ENCODE measurements at regions not wholly inside any gene's neighbourhood (a gene's known extent, or its start where the extent isn't known, plus 50 kb on each side); places are given as distances from the start of the nearest gene placed in this dataset.

GRCh38 chr2:235324324-235324723 lies 169.5 kb upstream of the AGAP1 start:
- H3K23ac ChIP-seq (ENCODE audit: low read length), result no peak overlapping the region
- no peak overlapping the region for H2AK5ac ChIP-seq (ENCODE audit: low read length)
- H3K4me3 ChIP-seq (ENCODE audit: low read depth, low read length), result no peak overlapping the region
- H2AFZ ChIP-seq (ENCODE audit: insufficient read depth, low read length, poor library complexity), result no peak overlapping the region
- H3K4me2 ChIP-seq (ENCODE audit: low read length), result no peak overlapping the region
- H3K27ac ChIP-seq (ENCODE audit: low read depth, low read length), result no peak overlapping the region
- no peak for DNase-seq
- peak overlapping the region; percentile 15 for H2BK12ac ChIP-seq (ENCODE audit: low read length)
- peaks cover 10% of the 10 kb centered on the region for H3K79me1 ChIP-seq (ENCODE audit: low read length)
- no peak overlapping the region for H3K18ac ChIP-seq (ENCODE audit: low read length)
- peaks cover 12 to 15% of the 10 kb centered on the region in 2 experiments for H3K4me1 ChIP-seq (ENCODE audit: control insufficient read depth in 1 of 2, insufficient read depth in 2 of 2, low read length in 2 of 2)
- no peak overlapping the region for H4K8ac ChIP-seq (ENCODE audit: low read depth, low read length)
- H2BK5ac ChIP-seq (ENCODE audit: low read depth, low read length, poor library complexity), result no peak overlapping the region
- H4K12ac ChIP-seq (ENCODE audit: low read depth, low read length), result no peak overlapping the region
- peaks cover 2% of the 10 kb centered on the region for H3K9me3 ChIP-seq (ENCODE audit: insufficient read depth, low read depth, low read length)
- no peak overlapping the region for H4K91ac ChIP-seq (ENCODE audit: low read depth, low read length)
- no peak overlapping the region for H3K9ac ChIP-seq (ENCODE audit: low read length)
- H3K27me3 ChIP-seq (ENCODE audit: insufficient read depth, low read length), result no peaks in the 10 kb centered on the region
- no peaks in the 10 kb centered on the region for H3K79me2 ChIP-seq (ENCODE audit: control insufficient read depth, insufficient read depth, low read length, poor library complexity)
- no peak overlapping the region for H2BK120ac ChIP-seq (ENCODE audit: insufficient read depth, low read length, poor library complexity)
- no peak overlapping the region for H3K4ac ChIP-seq (ENCODE audit: low read depth, low read length)
- H3K36me3 ChIP-seq (ENCODE audit: control insufficient read depth in 1 of 2, insufficient read depth in 2 of 2, low read length in 2 of 2), result no peaks in the 10 kb centered on the region
- WGBS (ENCODE audit: extremely low coverage, insufficient coverage, insufficient read length), result no CpG with 5 or more reads among the region's 9 CpGs
- no peak overlapping the region for H3K14ac ChIP-seq (ENCODE audit: low read length)

- Histone ChIP-seq H4K8ac (ENCODE audit: low read depth, low read length) (no peak overlapping the region), H3K4ac (ENCODE audit: low read depth, low read length) (no peak overlapping the region), H3K79me1 (ENCODE audit: low read length) (peaks cover 10% of the 10 kb centered on the region), H3K36me3 (ENCODE audit: control insufficient read depth in 1 of 2, insufficient read depth in 2 of 2, low read length in 2 of 2) (no peaks in the 10 kb centered on the region), H2AFZ (ENCODE audit: insufficient read depth, low read length, poor library complexity) (no peak overlapping the region), H2AK5ac (ENCODE audit: low read length) (no peak overlapping the region), H3K4me2 (ENCODE audit: low read length) (no peak overlapping the region), H2BK12ac (ENCODE audit: low read length) (peak overlapping the region; percentile 3), H3K14ac (ENCODE audit: low read length) (peak overlapping the region; percentile 2), H3K27me3 (ENCODE audit: insufficient read depth, low read length) (no peaks in the 10 kb centered on the region), H4K12ac (ENCODE audit: low read depth, low read length) (no peak overlapping the region), H3K23ac (ENCODE audit: low read length) (no peak overlapping the region), H4K91ac (ENCODE audit: low read depth, low read length) (peak overlapping the region; percentile 41), H3K27ac (ENCODE audit: low read depth, low read length) (no peak overlapping the region), H3K4me1 (ENCODE audit: control insufficient read depth in 1 of 2, insufficient read depth in 2 of 2, low read length in 2 of 2) (peaks cover 12 to 15% of the 10 kb centered on the region in 2 experiments), H3K9me3 (ENCODE audit: insufficient read depth, low read depth, low read length) (peaks cover 2% of the 10 kb centered on the region), H3K4me3 (ENCODE audit: low read depth, low read length) (peak overlapping the region; percentile 29), H2BK120ac (ENCODE audit: insufficient read depth, low read length, poor library complexity) (peak overlapping the region; percentile 18), H2BK5ac (ENCODE audit: low read depth, low read length, poor library complexity) (peak overlapping the region; percentile 0), H3K18ac (ENCODE audit: low read length) (no peak overlapping the region), H3K79me2 (ENCODE audit: control insufficient read depth, insufficient read depth, low read length, poor library complexity) (no peaks in the 10 kb centered on the region), H3K9ac (ENCODE audit: low read length) (no peak overlapping the region)
- DNase-seq, result peak; percentile 42 to 44
- no CpG with 5 or more reads among the region's 6 CpGs for WGBS (ENCODE audit: extremely low coverage, insufficient coverage, insufficient read length)
Observed at GRCh38 chr2:235325151-235325550, 168.7 kb upstream of the AGAP1 start.

GRCh38 chr2:235328991-235329390 lies 164.9 kb upstream of the AGAP1 start:
- peaks cover 4% of the 10 kb centered on the region for H3K9me3 ChIP-seq (ENCODE audit: insufficient read depth, low read depth, low read length)
- H3K18ac ChIP-seq (ENCODE audit: low read length), result no peak overlapping the region
- no peak overlapping the region for H4K12ac ChIP-seq (ENCODE audit: low read depth, low read length)
- no peak overlapping the region for H2BK120ac ChIP-seq (ENCODE audit: insufficient read depth, low read length, poor library complexity)
- H4K91ac ChIP-seq (ENCODE audit: low read depth, low read length), result no peak overlapping the region
- no peak overlapping the region for H3K4me3 ChIP-seq (ENCODE audit: low read depth, low read length)
- H3K23ac ChIP-seq (ENCODE audit: low read length), result no peak overlapping the region
- H3K36me3 ChIP-seq (ENCODE audit: control insufficient read depth in 1 of 2, insufficient read depth in 2 of 2, low read length in 2 of 2), result no peaks in the 10 kb centered on the region
- no peak overlapping the region for H2BK5ac ChIP-seq (ENCODE audit: low read depth, low read length, poor library complexity)
- no peak overlapping the region for H2AFZ ChIP-seq (ENCODE audit: insufficient read depth, low read length, poor library complexity)
- peaks cover 11% of the 10 kb centered on the region for H3K79me1 ChIP-seq (ENCODE audit: low read length)
- no peaks in the 10 kb centered on the region for H3K79me2 ChIP-seq (ENCODE audit: control insufficient read depth, insufficient read depth, low read length, poor library complexity)
- H2AK5ac ChIP-seq (ENCODE audit: low read length), result no peak overlapping the region
- H3K4ac ChIP-seq (ENCODE audit: low read depth, low read length), result no peak overlapping the region
- H3K27me3 ChIP-seq (ENCODE audit: insufficient read depth, low read length), result no peaks in the 10 kb centered on the region
- H3K4me1 ChIP-seq (ENCODE audit: control insufficient read depth in 1 of 2, insufficient read depth in 2 of 2, low read length in 2 of 2), result peaks cover 16 to 21% of the 10 kb centered on the region in 2 experiments
- H4K8ac ChIP-seq (ENCODE audit: low read depth, low read length), result no peak overlapping the region
- no peak overlapping the region for H3K27ac ChIP-seq (ENCODE audit: low read depth, low read length)
- H3K14ac ChIP-seq (ENCODE audit: low read length), result no peak overlapping the region
- H2BK12ac ChIP-seq (ENCODE audit: low read length), result no peak overlapping the region
- no CpG with 5 or more reads among the region's 1 CpG for WGBS (ENCODE audit: extremely low coverage, insufficient coverage, insufficient read length)
- no peak overlapping the region for H3K9ac ChIP-seq (ENCODE audit: low read length)
- no peak for DNase-seq
- H3K4me2 ChIP-seq (ENCODE audit: low read length), result no peak overlapping the region

- H3K4me3 ChIP-seq (ENCODE audit: low read depth, low read length), result no peak overlapping the region
- H2BK120ac ChIP-seq (ENCODE audit: insufficient read depth, low read length, poor library complexity), result no peak overlapping the region
Observed at GRCh38 chr2:235330775-235331451, 162.9 kb upstream of the AGAP1 start.

More at GRCh38 chr2:235330775-235331451, 162.9 kb upstream of the AGAP1 start:
- Histone ChIP-seq H4K91ac (ENCODE audit: low read depth, low read length) (no peak overlapping the region), H3K4me1 (ENCODE audit: control insufficient read depth in 1 of 2, insufficient read depth in 2 of 2, low read length in 2 of 2) (peaks cover 10 to 13% of the 10 kb centered on the region in 2 experiments), H4K12ac (ENCODE audit: low read depth, low read length) (no peak overlapping the region), H3K79me2 (ENCODE audit: control insufficient read depth, insufficient read depth, low read length, poor library complexity) (no peaks in the 10 kb centered on the region), H2AFZ (ENCODE audit: insufficient read depth, low read length, poor library complexity) (no peak overlapping the region), H3K14ac (ENCODE audit: low read length) (no peak overlapping the region), H2BK12ac (ENCODE audit: low read length) (no peak overlapping the region), H3K79me1 (ENCODE audit: low read length) (peaks cover 6% of the 10 kb centered on the region), H3K36me3 (ENCODE audit: control insufficient read depth in 1 of 2, insufficient read depth in 2 of 2, low read length in 2 of 2) (no peaks in the 10 kb centered on the region), H2BK5ac (ENCODE audit: low read depth, low read length, poor library complexity) (no peak overlapping the region), H3K27me3 (ENCODE audit: insufficient read depth, low read length) (no peaks in the 10 kb centered on the region), H3K9ac (ENCODE audit: low read length) (no peak overlapping the region), H3K4ac (ENCODE audit: low read depth, low read length) (no peak overlapping the region), H4K8ac (ENCODE audit: low read depth, low read length) (no peak overlapping the region), H3K18ac (ENCODE audit: low read length) (no peak overlapping the region), H3K4me2 (ENCODE audit: low read length) (no peak overlapping the region), H3K27ac (ENCODE audit: low read depth, low read length) (no peak overlapping the region), H2AK5ac (ENCODE audit: low read length) (no peak overlapping the region), H3K9me3 (ENCODE audit: insufficient read depth, low read depth, low read length) (peaks cover 4% of the 10 kb centered on the region), H3K23ac (ENCODE audit: low read length) (no peak overlapping the region)
- no CpG with 5 or more reads among the region's 11 CpGs for WGBS (ENCODE audit: extremely low coverage, insufficient coverage, insufficient read length)
- peak; percentile 52 to 61 for DNase-seq

All from trophoblast cell (in vitro differentiated cells and primary cell).